HepG2 (cell line): ENCODE measurements at regions not wholly inside any gene's neighbourhood (a gene's known extent, or its start where the extent isn't known, plus 50 kb on each side); places are given as distances from the start of the nearest gene placed in this dataset.

Experiments
- ATAC-seq: fragments of 200-7000 bp; cut with Tn5 transposase; 3 replicates; pipeline ENCODE4 v1.9.1; 2020; ENCODE audit warnings: mild to moderate bottlenecking, moderate library complexity
- BruUV-seq: library from RNA; stranded (reverse); fragments of 400-500 nt; replicated peaks from 2 replicates; lab custom pipeline; 2021; lab: Mats Ljungman, UMichigan
- CTCF ChIA-PET: fragments of 300-600 bp; formaldehyde crosslinking; extraction: SDS; loops from one replicate; lab custom pipeline; 2021; ENCODE audit warnings: low total read pairs, inconsistent platforms, low intra/inter-chr PET ratio; lab: Yijun Ruan, JAX
- POLR2A ChIA-PET: fragments of 350-600 bp; sonication (Branson Sonifier 250); formaldehyde crosslinking; loops from one replicate; lab custom pipeline; 2020; ENCODE audit warnings: antibody characterized with exemption, inconsistent platforms; lab: Yijun Ruan, JAX
- DNase-seq: peaks from one replicate; pipeline ENCODE4 v3.0.0-alpha.2; 2015; ENCODE audit warnings: low spot score
- FAIRE-seq: peaks from 3 replicates; lab custom pipeline; 2011; peaks lifted over from hg19 to GRCh38; lab: Jason Lieb, UNC
- H2AFZ ChIP-seq: one replicate; pipeline ENCODE4 v1.6.1; 2011; ENCODE audit warnings: low read length, inconsistent platforms
- H3K27ac ChIP-seq: fragments of 300-600 bp; 3 replicates; pipeline ENCODE4 v1.8.0; 2011; ENCODE audit warnings: mixed run types, mild to moderate bottlenecking, mixed read lengths, low read length, inconsistent platforms; ENCODE audit not compliant: insufficient read depth; ENCODE audit errors: extremely low read length
- H3K27me3 ChIP-seq, 2 experiments: fragments of 200-600 bp in 1 of 2; 2 replicates in 1 of 2; 3 replicates in 1 of 2; pipeline versions ENCODE4 v1.6.0 to v1.8.0; 2011; ENCODE audit warnings: low read length in 2 of 2, mild to moderate bottlenecking in 2 of 2, moderate library complexity in 2 of 2, inconsistent platforms in 1 of 2; ENCODE audit not compliant: insufficient read depth in 2 of 2, control insufficient read depth in 1 of 2
- H3K36me3 ChIP-seq, 2 experiments: fragments of 200-600 bp in 1 of 2; replicated peaks in 1 of 2; 2 replicates in 1 of 2; 3 replicates in 1 of 2; pipeline versions ENCODE4 v1.5.1 to v1.8.0; 2011; ENCODE audit warnings: low read length in 2 of 2, inconsistent platforms in 1 of 2; ENCODE audit not compliant: insufficient read depth in 2 of 2, control insufficient read depth in 1 of 2
- H3K4me1 ChIP-seq: 2 replicates; pipeline ENCODE4 v1.5.1; 2012; ENCODE audit warnings: low read length, inconsistent platforms; ENCODE audit not compliant: insufficient read depth
- H3K4me2 ChIP-seq: 2 replicates; pipeline ENCODE4 v1.6.0; 2011; ENCODE audit warnings: low read depth, low read length, inconsistent platforms
- H3K4me3 ChIP-seq, 3 experiments: fragments of 200-600 bp in 1 of 3; sonication (generic), shearing (Covaris generic) in 1 of 3; replicated peaks in 1 of 3; 2 replicates each; pipeline ENCODE4 v1.5.1; 2011 to 2016; ENCODE audit warnings: low read length in 3 of 3, inconsistent platforms in 2 of 3, low read depth in 2 of 3, mild to moderate bottlenecking in 2 of 3, control low read depth in 1 of 3, mixed read lengths in 1 of 3; ENCODE audit not compliant: insufficient read depth in 1 of 3
- H3K79me2 ChIP-seq: one replicate; pipeline ENCODE4 v1.6.1; 2011; ENCODE audit warnings: low read length, inconsistent platforms; ENCODE audit not compliant: insufficient read depth
- H3K9ac ChIP-seq: 2 replicates; pipeline ENCODE4 v1.6.0; 2011; ENCODE audit warnings: mild to moderate bottlenecking, low read depth, low read length, inconsistent platforms; ENCODE audit not compliant: insufficient read depth
- H3K9me3 ChIP-seq: 2 replicates; pipeline ENCODE4 v1.5.1; 2012; ENCODE audit warnings: mild to moderate bottlenecking, low read length
- H4K20me1 ChIP-seq: 2 replicates; pipeline ENCODE4 v1.6.0; 2011; ENCODE audit warnings: inconsistent platforms, mild to moderate bottlenecking, low read length, moderate library complexity; ENCODE audit not compliant: insufficient read depth
- FOSL2 ChIP-seq: sonication (generic); formaldehyde crosslinking; IDR thresholded peaks from 2 replicates; pipeline ENCODE4 v1.4.0; 2020; ENCODE audit warnings: missing genetic modification reagents
- PAX8 ChIP-seq: sonication (generic); formaldehyde crosslinking; IDR thresholded peaks from 2 replicates; pipeline ENCODE4 v1.8.0; 2022; ENCODE audit warnings: mild to moderate bottlenecking, missing genetic modification reagents, borderline replicate concordance
- PRMT3 ChIP-seq: sonication (generic); formaldehyde crosslinking; IDR thresholded peaks from 2 replicates; pipeline ENCODE4 v1.8.1; 2022; ENCODE audit warnings: low read depth, mild to moderate bottlenecking, moderate library complexity, missing genetic modification reagents, borderline replicate concordance
- RERE ChIP-seq: IDR thresholded peaks from 2 replicates; pipeline ENCODE4 v1.6.1; 2016; ENCODE audit warnings: low read depth, missing genetic modification reagents, missing compliant biosample characterization
- SRSF4 ChIP-seq: fragments of 200-400 bp; formaldehyde crosslinking; IDR thresholded peaks from one replicate; pipeline ENCODE4 v1.6.1; 2018; ENCODE audit warnings: mild to moderate bottlenecking, low read depth, low read length, moderate library complexity; ENCODE audit not compliant: poor library complexity, severe bottlenecking
- ZKSCAN8 ChIP-seq: IDR thresholded peaks from 2 replicates; pipeline ENCODE4 v1.6.1; 2016; ENCODE audit warnings: borderline replicate concordance, missing genetic modification reagents, missing compliant biosample characterization
- ZNF205 ChIP-seq: IDR thresholded peaks from 2 replicates; pipeline ENCODE4 v1.6.1; 2018; ENCODE audit warnings: missing biosample characterization, missing genetic modification reagents
- ZNF451 ChIP-seq: sonication (generic); formaldehyde crosslinking; IDR thresholded peaks from 2 replicates; pipeline ENCODE4 v1.5.0; 2020; ENCODE audit warnings: mild to moderate bottlenecking, missing genetic modification reagents
- ZNF609 ChIP-seq: sonication (generic); formaldehyde crosslinking; IDR thresholded peaks from 2 replicates; pipeline ENCODE4 v1.4.0; 2020; ENCODE audit warnings: mild to moderate bottlenecking, missing genetic modification reagents, borderline replicate concordance
- ZNF629 ChIP-seq: sonication (generic); formaldehyde crosslinking; conservative IDR thresholded peaks from 2 replicates; pipeline ENCODE4 v1.5.0; 2020; ENCODE audit warnings: missing genetic modification reagents
- ZZZ3 ChIP-seq: sonication (generic); formaldehyde crosslinking; IDR thresholded peaks from 2 replicates; pipeline ENCODE4 v1.4.0; 2020; ENCODE audit warnings: missing genetic modification reagents, mild to moderate bottlenecking, borderline replicate concordance
- WGBS: methylation state at CpG from one replicate; pipeline ENCODE4 v1.1.6; 2017; ENCODE audit warnings: low lambda C conversion rate; 5-methylcytosine and 5-hydroxymethylcytosine counted together
- in situ Hi-C: cut with HindIII; loops from 2 replicates; pipeline ENCODE4 v1.10.0; 2017; ENCODE audit warnings: low pct_unique_long_range_greater_than_20kb; ENCODE audit not compliant: extremely low pct_ligation_motif_present
- intact Hi-C: fragments of 100-400 bp; cut with micrococcal nuclease; formaldehyde crosslinking; loops from one replicate; pipeline ENCODE4 v1.10.0; 2022; ENCODE audit not compliant: unreplicated experiment

- H3K9ac ChIP-seq, result no peak overlapping the region
- no peaks in the 10 kb centered on the region for H3K27me3 ChIP-seq
- intact Hi-C loops, result no loop called here
- H3K4me1 ChIP-seq, result peaks cover 13% of the 10 kb centered on the region; the same call in 1 of the 2 replicates
- 9% methylated on average over 5 of the region's 5 CpGs for WGBS
- H2AFZ ChIP-seq, result no peak overlapping the region
- no peak overlapping the region for H3K4me2 ChIP-seq
- in situ Hi-C loops, result loop anchor here (25.0 kb wide), 1 partner anchor 530 kb away; no protein-coding TSS in a partner anchor
- no peaks in the 10 kb centered on the region for H3K79me2 ChIP-seq
- H3K9me3 ChIP-seq, result no peaks in the 10 kb centered on the region
- H3K36me3 ChIP-seq, result no peaks in the 10 kb centered on the region
- H3K4me3 ChIP-seq, result no peak overlapping the region
- no peaks in the 10 kb centered on the region for H4K20me1 ChIP-seq
- FAIRE-seq (no peak), DNase-seq (no peak), ATAC-seq (no peak)
- POLR2A ChIA-PET, result no interaction called here
- no TSS peak for BruUV-seq
- TF ChIP-seq ZZZ3 (CRISPR knock-in tag), result no peak
- no peak for TF ChIP-seq FOSL2
- TF ChIP-seq ZNF205 (CRISPR knock-in tag), result no peak
- TF ChIP-seq ZNF609, result no peak
- TF ChIP-seq ZNF629, result no peak
- TF ChIP-seq PAX8 (CRISPR knock-in tag), result no peak
- TF ChIP-seq SRSF4, result no peak
- no peak for TF ChIP-seq ZNF451 (CRISPR knock-in tag)
- TF ChIP-seq ZKSCAN8 (CRISPR knock-in tag), result no peak
- no peak for TF ChIP-seq PRMT3 (CRISPR knock-in tag)
- TF ChIP-seq RERE (CRISPR knock-in tag), result no peak
- no peak overlapping the region for H3K27ac ChIP-seq
- CTCF ChIA-PET, result no interaction called here
These were observed 113.7 kb downstream of the OLFM4 start for GRCh38 chr13:53142306-53142705.
